Motor neuron (in vitro differentiated cells): ENCODE measurements at regions not wholly inside any gene's neighbourhood (a gene's known extent, or its start where the extent isn't known, plus 50 kb on each side); places are given as distances from the start of the nearest gene placed in this dataset.

Experiments
- ATAC-seq, 8 experiments: fragments of 200-7000 bp; cut with Tn5 transposase; replicated peaks in 6 of 8; 2 replicates each; pipeline ENCODE4 v1.8.0; 2021; ENCODE audit warnings: mild to moderate bottlenecking in 8 of 8, moderate library complexity in 8 of 8
- H3K27ac ChIP-seq, 2 donors: fragments of 250-450 bp; sonication (Bioruptor Pico); 2 replicates each; pipeline ENCODE4 v1.9.0; 2021; ENCODE audit warnings: antibody characterized with exemption in 2 of 2, mild to moderate bottlenecking in 2 of 2, moderate library complexity in 1 of 2
- H3K4me1 ChIP-seq, 2 donors: fragments of 250-450 bp; sonication (Bioruptor Pico); replicated peaks in 1 of 2; 2 replicates each; pipeline ENCODE4 v1.6.1; 2021; ENCODE audit warnings: antibody characterized with exemption in 2 of 2, mild to moderate bottlenecking in 2 of 2, moderate library complexity in 1 of 2
- H3K4me3 ChIP-seq, 5 donors: fragments of 250-450 bp; sonication (Bioruptor Pico); 2 replicates each; pipeline ENCODE4 v1.9.0; 2021; ENCODE audit warnings: antibody characterized with exemption in 5 of 5, mild to moderate bottlenecking in 5 of 5, moderate library complexity in 4 of 5
- WGBS, 10 experiments: fragments of 450-650 bp; shearing (Covaris generic); methylation state at CpG; one replicate each; pipeline ENCODE4 v1.0.0; 2022; 5-methylcytosine and 5-hydroxymethylcytosine counted together
- in situ Hi-C, 9 experiments: fragments of 400-800 bp; cut with MboI; loops; one replicate each; pipeline ENCODE4 v1.15.0; 2021; ENCODE audit warnings: low sequenced_read_pairs in 9 of 9, low pct_unique_long_range_greater_than_20kb in 2 of 9; ENCODE audit not compliant: unreplicated experiment in 9 of 9

GRCh38 chr3:101069901-101070798 is 76.9 kb upstream of the ABI3BP start:
- ATAC-seq = peak in 2 of 8 experiments; percentile 39 to 85
- Histone ChIP-seq H3K4me3 (no peak overlapping the region), H3K27ac (no peak overlapping the region), H3K4me1 (no peaks in the 10 kb centered on the region)
- in situ Hi-C loops = no loop called here
- WGBS, 10 experiments = 46 to 100% (median 100%) methylated on average over 1 to 4 of the region's 6 CpGs; no CpG with 5 or more reads in 1 of the 10 experiments

GRCh38 chr3:101068876-101069606 is 75.8 kb upstream of the ABI3BP start:
- Histone ChIP-seq H3K4me1 (no peaks in the 10 kb centered on the region), H3K4me3 (no peak overlapping the region), H3K27ac (no peak overlapping the region)
- in situ Hi-C loops = no loop called here
- ATAC-seq = no peak
- 0 to 67% (median 27%) methylated on average over 1 of the region's 1 CpG; no CpG with 5 or more reads in 2 of the 10 experiments for WGBS, 10 experiments

GRCh38 chr3:101066711-101067129 is 73.5 kb upstream of the ABI3BP start:
- ATAC-seq = no peak
- in situ Hi-C loops = no loop called here
- Histone ChIP-seq H3K4me3 (no peak overlapping the region), H3K4me1 (no peaks in the 10 kb centered on the region), H3K27ac (no peak overlapping the region)
- WGBS, 10 experiments = 0 to 100% (median 88%) methylated on average over 1 of the region's 1 CpG; no CpG with 5 or more reads in 1 of the 10 experiments

GRCh38 chr3:101065962-101066361 is 72.7 kb upstream of the ABI3BP start:
- in situ Hi-C loops = no loop called here
- 0 to 93% (median 65%) methylated on average over 1 to 3 of the region's 3 CpGs; no CpG with 5 or more reads in 2 of the 10 experiments for WGBS, 10 experiments
- peak in 2 of 8 experiments; percentile 95 to 98 for ATAC-seq

GRCh38 chr3:101063401-101063800 is 70.2 kb upstream of the ABI3BP start:
- in situ Hi-C loops = no loop called here
- Histone ChIP-seq H3K27ac (no peak overlapping the region), H3K4me3 (no peak overlapping the region), H3K4me1 (no peaks in the 10 kb centered on the region)
- no peak for ATAC-seq

More at GRCh38 chr3:101065962-101066361, 72.7 kb upstream of the ABI3BP start:
- Histone ChIP-seq H3K27ac (no peak overlapping the region), H3K4me3 (no peak overlapping the region), H3K4me1 (no peaks in the 10 kb centered on the region)

- in situ Hi-C loops = no loop called here
- no peak overlapping the region for H3K27ac ChIP-seq
- WGBS, 10 experiments = 20 to 75% (median 36%) methylated on average over 1 of the region's 1 CpG; no CpG with 5 or more reads in 6 of the 10 experiments
- no peak for ATAC-seq
- no peaks in the 10 kb centered on the region for H3K4me1 ChIP-seq
- H3K4me3 ChIP-seq = no peak overlapping the region
These were observed 68.1 kb upstream of the ABI3BP start for GRCh38 chr3:101061312-101061711.

GRCh38 chr3:101050866-101051265 is 57.6 kb upstream of the ABI3BP start:
- ATAC-seq = no peak
- in situ Hi-C loops = no loop called here
- no peak overlapping the region for H3K27ac ChIP-seq
- H3K4me1 ChIP-seq = no peaks in the 10 kb centered on the region
- 0 to 100% (median 94%) methylated on average over 1 to 4 of the region's 4 CpGs; no CpG with 5 or more reads in 1 of the 10 experiments for WGBS, 10 experiments
- no peak overlapping the region for H3K4me3 ChIP-seq

GRCh38 chr3:101050046-101050445 is 56.8 kb upstream of the ABI3BP start:
- in situ Hi-C loops = no loop called here
- WGBS, 10 experiments = 29 to 86% (median 60%) methylated on average over 1 to 5 of the region's 5 CpGs; no CpG with 5 or more reads in 1 of the 10 experiments
- ATAC-seq = no peak

GRCh38 chr3:101049532-101049931 is 56.3 kb upstream of the ABI3BP start:
- Histone ChIP-seq H3K4me1 (no peaks in the 10 kb centered on the region), H3K4me3 (no peak overlapping the region), H3K27ac (no peak overlapping the region)
- no peak for ATAC-seq
- in situ Hi-C loops = no loop called here

More at GRCh38 chr3:101050046-101050445, 56.8 kb upstream of the ABI3BP start:
- Histone ChIP-seq H3K27ac (no peak overlapping the region), H3K4me1 (no peaks in the 10 kb centered on the region), H3K4me3 (no peak overlapping the region)

- no peak overlapping the region for H3K4me3 ChIP-seq
- no peaks in the 10 kb centered on the region for H3K4me1 ChIP-seq
- ATAC-seq = no peak
- in situ Hi-C loops = no loop called here
- WGBS, 10 experiments = 0 to 100% (median 93%) methylated on average over 1 to 2 of the region's 2 CpGs; no CpG with 5 or more reads in 2 of the 10 experiments
- H3K27ac ChIP-seq = no peak overlapping the region
These were observed 50.5 kb upstream of the ABI3BP start for GRCh38 chr3:101043687-101044078.

GRCh38 chr3:101042996-101043686 is 49.9 kb upstream of the ABI3BP start:
- Histone ChIP-seq H3K4me3 (no peak overlapping the region), H3K27ac (no peak overlapping the region), H3K4me1 (no peaks in the 10 kb centered on the region)
- in situ Hi-C loops = no loop called here
- no peak for ATAC-seq
